HCT116 (cell line): ENCODE measurements at regions not wholly inside any gene's neighbourhood (a gene's known extent, or its start where the extent isn't known, plus 50 kb on each side); places are given as distances from the start of the nearest gene placed in this dataset.

ENCODE experiments used
- EZH2 ChIP-seq: fragments of 200-600 bp; sonication (generic); IDR thresholded peaks from 2 replicates; pipeline ENCODE4 v1.6.1; 2017; ENCODE audit warnings: antibody characterized with exemption, mixed run types
- FOSL1 ChIP-seq: IDR thresholded peaks from 2 replicates; pipeline ENCODE4 v1.6.1; 2012; ENCODE audit warnings: low read depth
- POLR2A ChIP-seq: IDR thresholded peaks from 2 replicates; pipeline ENCODE4 v1.7.0; 2011; ENCODE audit warnings: borderline replicate concordance; ENCODE audit not compliant: insufficient read depth, insufficient read length; ENCODE audit errors: extremely low read depth
- POLR2AphosphoS5 ChIP-seq: IDR thresholded peaks from 2 replicates; pipeline ENCODE4 v1.6.1; 2011; ENCODE audit warnings: mild to moderate bottlenecking, low read depth, low read length, moderate library complexity
- SIN3A ChIP-seq: IDR thresholded peaks from 2 replicates; pipeline ENCODE4 v1.6.1; 2012; ENCODE audit warnings: low read depth
- ZFX ChIP-seq: fragments of 450-650 bp; IDR thresholded peaks from 2 replicates; pipeline ENCODE4 v1.6.1; 2017
- ZNF274 ChIP-seq: fragments of 200-500 bp; sonication (Bioruptor generic); IDR thresholded peaks from 2 replicates; pipeline ENCODE4 v1.6.1; 2014; ENCODE audit warnings: mild to moderate bottlenecking, low read depth, low read length, inconsistent platforms
- TF ChIP-seq, protein P1 (sequence below), 3 experiments: fragments of 200-600 bp in 1 of 3; sonication (generic) in 1 of 3; IDR thresholded peaks in 2 of 3; conservative IDR thresholded peaks in 1 of 3; 2 replicates each; pipeline ENCODE4 v1.5.1; 2012 to 2017; ENCODE audit warnings: low read depth in 2 of 3, low read length in 2 of 3, antibody characterized with exemption in 1 of 3, borderline replicate concordance in 1 of 3, control low read depth in 1 of 3, mild to moderate bottlenecking in 1 of 3, mixed read lengths in 1 of 3, mixed run types in 1 of 3, moderate library complexity in 1 of 3; ENCODE audit not compliant: insufficient read depth in 1 of 3

DNA sequence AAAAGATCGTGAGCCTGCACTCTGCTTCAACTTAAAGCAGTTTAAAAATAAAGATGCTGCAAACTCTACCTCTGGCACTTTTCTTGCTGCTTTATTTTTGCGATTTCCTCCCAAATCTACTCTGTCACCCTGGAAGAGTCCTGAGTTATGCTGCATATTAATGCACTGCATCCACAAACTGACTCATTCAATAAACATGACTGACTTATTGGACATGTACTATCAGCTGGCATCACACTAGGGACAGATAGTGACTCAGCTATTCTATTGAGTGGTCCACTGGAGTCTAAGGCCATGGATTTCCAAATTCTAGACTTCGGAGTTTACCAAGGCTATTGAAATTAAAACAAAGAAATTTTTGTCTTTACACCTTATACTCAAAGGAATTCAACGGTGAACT, 90.7 kb upstream of the PTPRR start:
- TF ChIP-seq, protein P1, sequence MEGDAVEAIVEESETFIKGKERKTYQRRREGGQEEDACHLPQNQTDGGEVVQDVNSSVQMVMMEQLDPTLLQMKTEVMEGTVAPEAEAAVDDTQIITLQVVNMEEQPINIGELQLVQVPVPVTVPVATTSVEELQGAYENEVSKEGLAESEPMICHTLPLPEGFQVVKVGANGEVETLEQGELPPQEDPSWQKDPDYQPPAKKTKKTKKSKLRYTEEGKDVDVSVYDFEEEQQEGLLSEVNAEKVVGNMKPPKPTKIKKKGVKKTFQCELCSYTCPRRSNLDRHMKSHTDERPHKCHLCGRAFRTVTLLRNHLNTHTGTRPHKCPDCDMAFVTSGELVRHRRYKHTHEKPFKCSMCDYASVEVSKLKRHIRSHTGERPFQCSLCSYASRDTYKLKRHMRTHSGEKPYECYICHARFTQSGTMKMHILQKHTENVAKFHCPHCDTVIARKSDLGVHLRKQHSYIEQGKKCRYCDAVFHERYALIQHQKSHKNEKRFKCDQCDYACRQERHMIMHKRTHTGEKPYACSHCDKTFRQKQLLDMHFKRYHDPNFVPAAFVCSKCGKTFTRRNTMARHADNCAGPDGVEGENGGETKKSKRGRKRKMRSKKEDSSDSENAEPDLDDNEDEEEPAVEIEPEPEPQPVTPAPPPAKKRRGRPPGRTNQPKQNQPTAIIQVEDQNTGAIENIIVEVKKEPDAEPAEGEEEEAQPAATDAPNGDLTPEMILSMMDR (IDR thresholded peaks at IDR 0.05 in 2 of 3, conservative IDR thresholded peaks at IDR 0.05 in 1 of 3; ENCODE audit: borderline replicate concordance in 1 of 3, insufficient read depth in 1 of 3, low read depth in 2 of 3, low read length in 2 of 3) = no peak
- TF ChIP-seq EZH2 (no peak), POLR2A (no peak), POLR2AphosphoS5 (no peak), ZNF274 (no peak), SIN3A (no peak), FOSL1 (no peak), ZFX (no peak)
